Natural killer cell (primary cell): ENCODE measurements at regions not wholly inside any gene's neighbourhood (a gene's known extent, or its start where the extent isn't known, plus 50 kb on each side); places are given as distances from the start of the nearest gene placed in this dataset.
A peak's percentile ranks its signal among the peaks of the same experiment; 100 is the strongest.

Experiments used
- ATAC-seq, 3 donors: fragments of 150-1000 bp in 2 of 3; fragments of 200-7000 bp in 1 of 3; cut with Tn5 transposase; 1 replicate in 1 of 3; 2 replicates in 2 of 3; pipeline ENCODE4 v1.10.0; 2021; ENCODE audit warnings: mild to moderate bottlenecking in 2 of 3, moderate library complexity in 2 of 3
- DNase-seq, 2 donors: peaks; one replicate each; pipeline versions ENCODE4 v3.0.0 to v3.0.0-alpha.2; 2013 to 2021; ENCODE audit warnings: mixed read lengths in 1 of 2
- H3K27ac ChIP-seq: one replicate; pipeline ENCODE4 v1.5.1; 2013; ENCODE audit warnings: mild to moderate bottlenecking, low read length
- H3K27me3 ChIP-seq: one replicate; pipeline ENCODE4 v1.6.1; 2013; ENCODE audit warnings: low read length; ENCODE audit not compliant: control insufficient read depth, insufficient read depth
- H3K36me3 ChIP-seq: one replicate; pipeline ENCODE4 v1.6.1; 2013; ENCODE audit warnings: low read length; ENCODE audit not compliant: control insufficient read depth, insufficient read depth
- H3K4me1 ChIP-seq: one replicate; pipeline ENCODE4 v1.6.1; 2013; ENCODE audit warnings: low read length; ENCODE audit not compliant: control insufficient read depth, insufficient read depth
- H3K4me3 ChIP-seq: one replicate; pipeline ENCODE4 v1.5.1; 2013; ENCODE audit warnings: low read length
- H3K9me3 ChIP-seq: one replicate; pipeline ENCODE4 v1.6.1; 2013; ENCODE audit warnings: low read length; ENCODE audit not compliant: control insufficient read depth, insufficient read depth
- H3K27ac Mint-ChIP-seq, 2 donors: one replicate each; pipeline ENCODE4 v1.8.0; 2022; ENCODE audit warnings: mild to moderate bottlenecking in 2 of 2, mixed read lengths in 2 of 2, moderate library complexity in 1 of 2
- H3K27me3 Mint-ChIP-seq, 2 donors: one replicate each; pipeline ENCODE4 v1.8.0; 2022; ENCODE audit warnings: low read depth in 2 of 2, mixed read lengths in 2 of 2
- H3K36me3 Mint-ChIP-seq: one replicate; pipeline ENCODE4 v1.8.0; 2022; ENCODE audit warnings: mixed read lengths
- H3K4me1 Mint-ChIP-seq, 2 donors: one replicate each; pipeline ENCODE4 v1.8.0; 2022; ENCODE audit warnings: mixed read lengths in 2 of 2
- H3K4me3 Mint-ChIP-seq: one replicate; pipeline ENCODE4 v1.8.0; 2022; ENCODE audit warnings: mild to moderate bottlenecking, moderate library complexity, mixed read lengths
- H3K9me3 Mint-ChIP-seq, 2 donors: one replicate each; pipeline ENCODE4 v1.8.0; 2022; ENCODE audit warnings: mixed read lengths in 2 of 2
- CTCF ChIP-seq: fragments of 200-600 bp; IDR thresholded peaks from one replicate; pipeline ENCODE4 v1.8.0; 2022; ENCODE audit warnings: antibody characterized with exemption
- WGBS: methylation state at CpG from one replicate; pipeline ENCODE4 v1.1.7; 2013; ENCODE audit warnings: missing lambda C conversion rate; ENCODE audit not compliant: insufficient coverage; 5-methylcytosine and 5-hydroxymethylcytosine counted together
- intact Hi-C: fragments of 100-400 bp; cut with micrococcal nuclease; formaldehyde crosslinking; loops from one replicate; pipeline ENCODE4 v1.14.2; 2022

- H3K36me3 Mint-ChIP-seq = peaks cover 3% of the 10 kb centered on the region
- intact Hi-C loops = no loop called here
- peaks cover 0 to 5% of the 10 kb centered on the region in 2 donors for H3K4me1 Mint-ChIP-seq
- Histone ChIP-seq H3K4me3 (no peak overlapping the region), H3K36me3 (no peaks in the 10 kb centered on the region), H3K27ac (no peak overlapping the region), H3K9me3 (no peaks in the 10 kb centered on the region), H3K27me3 (no peaks in the 10 kb centered on the region), H3K4me1 (peaks cover 14% of the 10 kb centered on the region)
- DNase-seq = no peak
- no peak overlapping the region for H3K27ac Mint-ChIP-seq
- H3K9me3 Mint-ChIP-seq = peaks cover 0 to under 1% of the 10 kb centered on the region in 2 donors
- TF ChIP-seq CTCF = no peak
- no peak for ATAC-seq
- peaks cover 3 to 5% of the 10 kb centered on the region in 2 donors for H3K27me3 Mint-ChIP-seq
- 61% methylated on average over 3 of the region's 5 CpGs for WGBS
- H3K4me3 Mint-ChIP-seq = no peak overlapping the region
These were observed 136.5 kb upstream of the CCND2 start for GRCh38 chr12:4137015-4137414.

DNA sequence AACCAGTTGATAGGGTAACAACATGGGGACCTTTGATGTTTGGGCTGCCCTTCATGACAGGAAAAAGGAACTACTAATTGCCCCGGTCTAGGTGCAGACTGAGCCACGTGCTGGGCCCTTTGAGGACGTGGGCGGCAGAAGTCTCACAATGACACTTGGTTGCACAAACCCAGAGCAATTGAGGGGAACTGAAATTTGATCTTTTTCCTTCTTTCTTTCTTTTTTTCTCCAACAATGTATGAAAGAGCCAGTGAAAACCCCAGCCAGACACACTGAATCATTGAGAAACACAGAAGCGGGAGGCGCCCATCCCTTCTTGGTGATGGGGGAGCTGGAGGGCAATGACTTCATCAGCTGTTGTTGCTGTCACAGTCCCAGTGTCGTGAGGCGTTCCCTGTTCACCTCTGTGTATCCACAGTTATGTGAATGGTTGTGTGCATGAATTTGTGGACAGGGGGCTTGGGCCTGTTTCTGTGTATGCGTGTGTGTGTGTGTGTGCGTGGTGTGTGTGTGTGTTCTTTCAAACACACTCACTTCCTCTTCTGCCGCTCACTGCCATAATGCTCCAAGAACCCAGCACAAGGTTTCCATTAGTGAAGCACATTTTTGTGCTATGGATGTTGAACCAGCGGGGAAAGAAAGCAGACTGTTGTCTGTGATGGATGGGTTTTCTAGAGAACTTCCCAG lies 137.5 kb upstream of the CCND2 start:
- ATAC-seq = no peak
- Mint-ChIP-seq H3K4me1 (peaks cover 0 to 4% of the 10 kb centered on the region in 2 donors), H3K36me3 (peaks cover 12% of the 10 kb centered on the region), H3K9me3 (peaks cover 0 to 5% of the 10 kb centered on the region in 2 donors), H3K27me3 (peaks cover 7 to 9% of the 10 kb centered on the region in 2 donors), H3K27ac (peak overlapping the region in 1 of 2 donors; percentile 49), H3K4me3 (no peak overlapping the region)
- 42% methylated on average over 9 of the region's 12 CpGs for WGBS
- Histone ChIP-seq H3K27me3 (no peaks in the 10 kb centered on the region), H3K9me3 (no peaks in the 10 kb centered on the region), H3K4me3 (no peak overlapping the region), H3K36me3 (no peaks in the 10 kb centered on the region), H3K27ac (no peak overlapping the region), H3K4me1 (peaks cover 14% of the 10 kb centered on the region)
- no peak for TF ChIP-seq CTCF
- intact Hi-C loops = no loop called here
- DNase-seq = no peak

DNA sequence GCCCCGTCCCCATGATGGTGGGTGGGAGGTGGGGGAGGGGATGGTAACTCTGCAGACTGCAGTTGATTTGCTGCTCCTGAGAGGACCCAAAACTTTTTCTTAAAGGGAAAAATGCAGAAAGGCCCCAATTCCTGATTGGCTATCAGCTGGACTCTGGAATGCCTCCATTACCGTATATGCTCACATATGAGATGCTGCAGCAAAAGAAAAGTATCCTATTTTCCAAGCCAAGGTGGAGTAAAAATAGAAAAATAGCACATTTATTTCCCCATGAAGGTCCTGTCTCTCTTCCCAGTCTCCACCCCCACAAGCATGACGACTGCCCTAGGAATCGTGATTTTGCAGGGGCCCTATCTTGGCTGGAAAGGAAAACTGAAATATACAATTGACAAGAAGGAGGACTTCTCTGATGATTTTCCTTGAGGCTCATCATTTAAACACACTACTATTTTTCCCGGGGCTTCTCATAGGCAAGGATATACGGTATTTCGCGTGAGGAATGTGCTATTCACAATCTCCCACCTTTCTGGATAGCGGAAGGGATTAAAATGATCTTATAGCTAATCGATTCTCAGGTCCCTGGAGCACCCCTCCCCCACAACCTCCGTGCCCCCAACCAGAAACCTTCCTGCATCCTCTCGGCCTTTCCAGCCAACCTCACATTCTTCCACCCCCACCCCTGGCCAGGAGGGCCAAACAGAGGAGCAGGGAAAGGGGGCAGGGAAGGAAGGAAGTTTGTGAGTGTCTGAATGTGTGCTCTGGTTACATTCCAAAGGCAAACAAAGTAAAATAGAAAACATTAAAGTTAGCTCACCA lies 138.9 kb upstream of the CCND2 start:
- intact Hi-C loops = no loop called here
- no peak overlapping the region for H3K27ac Mint-ChIP-seq

More for the DNA sequence above, 138.9 kb upstream of the CCND2 start:
- Mint-ChIP-seq H3K4me1 (peaks cover 0 to 4% of the 10 kb centered on the region in 2 donors), H3K27me3 (peaks cover 7 to 9% of the 10 kb centered on the region in 2 donors), H3K4me3 (no peak overlapping the region), H3K36me3 (peaks cover 17% of the 10 kb centered on the region), H3K9me3 (peaks cover 0 to 5% of the 10 kb centered on the region in 2 donors)
- no peaks in the 10 kb centered on the region for H3K27me3 ChIP-seq
- H3K36me3 ChIP-seq = no peaks in the 10 kb centered on the region
- no peak for ATAC-seq
- no peak overlapping the region for H3K4me3 ChIP-seq
- no peak for TF ChIP-seq CTCF
- H3K4me1 ChIP-seq = peaks cover 14% of the 10 kb centered on the region
- no peaks in the 10 kb centered on the region for H3K9me3 ChIP-seq
- 85% methylated on average over 11 of the region's 12 CpGs for WGBS
- DNase-seq = no peak
- H3K27ac ChIP-seq = no peak overlapping the region
